ENCODE measurements at regions not wholly inside any gene's neighbourhood (a gene's known extent, or its start where the extent isn't known, plus 50 kb on each side); places are given as distances from the start of the nearest gene placed in this dataset.
"Not testable (repeated sequence)": the region's sequence is repeated elsewhere in the genome, so short reads cannot be mapped to it uniquely, and the experiment has no call there.

GRCh38 chr7:79927116-79927515, 207.5 kb upstream of the GNAI1 start:
- POLR2A ChIA-PET = no interaction called here
- no peak for DNase-seq (ENCODE audit: extremely low spot score)
- CTCF ChIA-PET = no interaction called here
- no peak for TF ChIP-seq CTCF (IDR thresholded peaks at IDR 0.05; ENCODE audit: control extremely low read depth, extremely low read depth, low read depth, missing control alignments)

- ChIA-PET CTCF (no interaction called here), POLR2A (no interaction called here)
- TF ChIP-seq CTCF (IDR thresholded peaks at IDR 0.05; ENCODE audit: control extremely low read depth, extremely low read depth, low read depth, missing control alignments) = no peak
- DNase-seq (ENCODE audit: extremely low spot score) = no peak
Measured at GRCh38 chr7:79923953-79924352, 210.7 kb upstream of the GNAI1 start.

- DNase-seq (ENCODE audit: extremely low spot score) = no peak
- ChIA-PET POLR2A (no interaction called here), CTCF (no interaction called here)
- TF ChIP-seq CTCF (IDR thresholded peaks at IDR 0.05; ENCODE audit: control extremely low read depth, extremely low read depth, low read depth, missing control alignments) = no peak
Measured at GRCh38 chr7:79922894-79923293, 211.7 kb upstream of the GNAI1 start.

- POLR2A ChIA-PET = no interaction called here
- no peak for TF ChIP-seq CTCF (IDR thresholded peaks at IDR 0.05; ENCODE audit: control extremely low read depth, extremely low read depth, low read depth, missing control alignments)
- DNase-seq (ENCODE audit: extremely low spot score) = no peak
- CTCF ChIA-PET = no interaction called here
Measured at GRCh38 chr7:79921976-79922375, 212.7 kb upstream of the GNAI1 start.

GRCh38 chr7:79918632-79919031, 216.0 kb upstream of the GNAI1 start:
- POLR2A ChIA-PET; DNase-seq (ENCODE audit: extremely low spot score): not testable (repeated sequence)
- CTCF ChIA-PET = interaction anchor here (1.3 kb wide), 1 partner anchor 12 kb away, joined by 3 read pairs; no protein-coding TSS in a partner anchor

GRCh38 chr7:79915346-79915745, 219.3 kb upstream of the GNAI1 start:
- CTCF ChIA-PET; DNase-seq (ENCODE audit: extremely low spot score); POLR2A ChIA-PET: not testable (repeated sequence)

- CTCF ChIA-PET = interaction anchor here (1.2 kb wide), 1 partner anchor 10 kb away, joined by 3 read pairs; no protein-coding TSS in a partner anchor
- no peak for DNase-seq (ENCODE audit: extremely low spot score)
- POLR2A ChIA-PET = no interaction called here
- no peak for TF ChIP-seq CTCF (IDR thresholded peaks at IDR 0.05; ENCODE audit: control extremely low read depth, extremely low read depth, low read depth, missing control alignments)
Measured at GRCh38 chr7:79912213-79912633, 222.4 kb upstream of the GNAI1 start.

- ChIA-PET CTCF (no interaction called here), POLR2A (no interaction called here)
- no peak for DNase-seq (ENCODE audit: extremely low spot score)
- no peak for TF ChIP-seq CTCF (IDR thresholded peaks at IDR 0.05; ENCODE audit: control extremely low read depth, extremely low read depth, low read depth, missing control alignments)
Measured at GRCh38 chr7:79911420-79911819, 223.2 kb upstream of the GNAI1 start.
